ENCODE measurements at regions not wholly inside any gene's neighbourhood (a gene's known extent, or its start where the extent isn't known, plus 50 kb on each side); places are given as distances from the start of the nearest gene placed in this dataset.

DNA sequence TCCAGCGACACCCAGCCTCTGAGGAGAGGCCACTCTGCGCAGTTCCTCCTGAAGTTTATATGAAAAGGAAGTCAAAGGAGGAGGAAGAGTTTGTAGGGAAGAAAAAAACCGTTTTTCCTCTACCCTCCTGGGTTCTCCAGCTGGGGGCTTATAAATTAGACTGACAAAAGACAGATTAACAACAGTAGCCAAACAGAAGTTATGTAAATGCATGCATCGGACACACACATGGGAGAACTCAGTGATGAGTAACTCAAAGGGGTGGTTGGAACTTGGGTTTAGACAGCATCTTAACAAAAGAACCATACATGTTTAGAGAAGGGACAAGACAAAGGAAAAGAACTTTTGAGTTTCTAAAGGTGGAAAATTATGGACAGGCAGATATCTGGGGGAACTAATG lies 71.2 kb downstream of the CD24 start:
- POLR2A ChIA-PET = no interaction called here
- Histone ChIP-seq H3K4me2 (ENCODE audit: control insufficient read depth, insufficient read depth) (no peak overlapping the region), H3K4me1 (ENCODE audit: control insufficient read depth, insufficient read depth, low read length) (no peaks in the 10 kb centered on the region), H3K36me3 (ENCODE audit: control insufficient read depth in 2 of 2, insufficient read depth in 2 of 2, low read length in 1 of 2) (no peaks in the 10 kb centered on the region), H3K79me2 (ENCODE audit: control insufficient read depth, insufficient read depth, low read length) (no peaks in the 10 kb centered on the region), H3K4me3 (no peak overlapping the region), H3K27me3 (replicated peaks in 1 of 2; ENCODE audit: control insufficient read depth in 2 of 2, insufficient read depth in 2 of 2, low read length in 1 of 2) (no peaks in the 10 kb centered on the region), H2AFZ (ENCODE audit: control insufficient read depth, low read depth, low read length) (no peak overlapping the region), H3K9ac (ENCODE audit: control insufficient read depth, insufficient read depth, low read length) (no peak overlapping the region), H3K9me3 (replicated peaks; ENCODE audit: control insufficient read depth, insufficient read depth, low read length) (no peaks in the 10 kb centered on the region; the same call in 2 of the 3 replicates), H3K27ac (ENCODE audit: control insufficient read depth, insufficient read depth) (no peak overlapping the region), H4K20me1 (ENCODE audit: control insufficient read depth, insufficient read depth) (no peaks in the 10 kb centered on the region)
- in situ Hi-C loops (cut with MboI) (no loop called here), intact Hi-C loops (cut with micrococcal nuclease; ENCODE audit: unreplicated experiment) (no loop called here)
- CTCF ChIA-PET = interaction anchor here (0.6 kb wide), 1 partner anchor 1665 kb away, joined by 3 read pairs; no protein-coding TSS in a partner anchor
- RAD21 ChIA-PET (ENCODE audit: unreplicated experiment) = no interaction called here
- ATAC-seq (no peak), DNase-seq (ENCODE audit: low read depth, low spot score) (no peak), FAIRE-seq (no peak)
- SMC1A ChIA-PET (ENCODE audit: uncharacterized antibody, unreplicated experiment) = no interaction called here
- no TSS peak for BruUV-seq (replicated peaks)
- 41% methylated on average over 4 of the region's 4 CpGs for WGBS (ENCODE audit: insufficient coverage, insufficient replicate concordance, low lambda C conversion rate, missing lambda C conversion rate)
- TF ChIP-seq, protein P1, sequence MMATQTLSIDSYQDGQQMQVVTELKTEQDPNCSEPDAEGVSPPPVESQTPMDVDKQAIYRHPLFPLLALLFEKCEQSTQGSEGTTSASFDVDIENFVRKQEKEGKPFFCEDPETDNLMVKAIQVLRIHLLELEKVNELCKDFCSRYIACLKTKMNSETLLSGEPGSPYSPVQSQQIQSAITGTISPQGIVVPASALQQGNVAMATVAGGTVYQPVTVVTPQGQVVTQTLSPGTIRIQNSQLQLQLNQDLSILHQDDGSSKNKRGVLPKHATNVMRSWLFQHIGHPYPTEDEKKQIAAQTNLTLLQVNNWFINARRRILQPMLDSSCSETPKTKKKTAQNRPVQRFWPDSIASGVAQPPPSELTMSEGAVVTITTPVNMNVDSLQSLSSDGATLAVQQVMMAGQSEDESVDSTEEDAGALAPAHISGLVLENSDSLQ (IDR thresholded peaks at IDR 0.05) = no peak
- TF ChIP-seq, protein P2, sequence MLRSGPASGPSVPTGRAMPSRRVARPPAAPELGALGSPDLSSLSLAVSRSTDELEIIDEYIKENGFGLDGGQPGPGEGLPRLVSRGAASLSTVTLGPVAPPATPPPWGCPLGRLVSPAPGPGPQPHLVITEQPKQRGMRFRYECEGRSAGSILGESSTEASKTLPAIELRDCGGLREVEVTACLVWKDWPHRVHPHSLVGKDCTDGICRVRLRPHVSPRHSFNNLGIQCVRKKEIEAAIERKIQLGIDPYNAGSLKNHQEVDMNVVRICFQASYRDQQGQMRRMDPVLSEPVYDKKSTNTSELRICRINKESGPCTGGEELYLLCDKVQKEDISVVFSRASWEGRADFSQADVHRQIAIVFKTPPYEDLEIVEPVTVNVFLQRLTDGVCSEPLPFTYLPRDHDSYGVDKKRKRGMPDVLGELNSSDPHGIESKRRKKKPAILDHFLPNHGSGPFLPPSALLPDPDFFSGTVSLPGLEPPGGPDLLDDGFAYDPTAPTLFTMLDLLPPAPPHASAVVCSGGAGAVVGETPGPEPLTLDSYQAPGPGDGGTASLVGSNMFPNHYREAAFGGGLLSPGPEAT (IDR thresholded peaks at IDR 0.05; ENCODE audit: low read depth) = no peak
- TF ChIP-seq DPF2 (IDR thresholded peaks at IDR 0.05) (no peak), IKZF2 (IDR thresholded peaks at IDR 0.05) (no peak), SRF (IDR thresholded peaks at IDR 0.05; ENCODE audit: low read depth in 2 of 2, low read length in 2 of 2) (no peak), IRF4 (IDR thresholded peaks at IDR 0.05; ENCODE audit: low read depth, low read length) (no peak), BACH1 (IDR thresholded peaks at IDR 0.05; ENCODE audit: borderline replicate concordance) (no peak), RB1 (IDR thresholded peaks at IDR 0.05; ENCODE audit: borderline replicate concordance) (no peak), NRF1 (conservative IDR thresholded peaks at IDR 0.05; ENCODE audit: low read depth, low read length) (no peak), POU2F2 (IDR thresholded peaks at IDR 0.05; ENCODE audit: borderline replicate concordance, low read depth, low read length) (no peak), PAX5 (IDR thresholded peaks at IDR 0.05; ENCODE audit: borderline replicate concordance, low read depth, low read length) (no peak), KAT2A (conservative IDR thresholded peaks at IDR 0.05; ENCODE audit: control insufficient read depth, low read depth, low read length) (no peak), CBFB (IDR thresholded peaks at IDR 0.05; ENCODE audit: low read depth) (no peak), LARP7 (IDR thresholded peaks at IDR 0.05) (no peak)
- TF ChIP-seq, protein P3, sequence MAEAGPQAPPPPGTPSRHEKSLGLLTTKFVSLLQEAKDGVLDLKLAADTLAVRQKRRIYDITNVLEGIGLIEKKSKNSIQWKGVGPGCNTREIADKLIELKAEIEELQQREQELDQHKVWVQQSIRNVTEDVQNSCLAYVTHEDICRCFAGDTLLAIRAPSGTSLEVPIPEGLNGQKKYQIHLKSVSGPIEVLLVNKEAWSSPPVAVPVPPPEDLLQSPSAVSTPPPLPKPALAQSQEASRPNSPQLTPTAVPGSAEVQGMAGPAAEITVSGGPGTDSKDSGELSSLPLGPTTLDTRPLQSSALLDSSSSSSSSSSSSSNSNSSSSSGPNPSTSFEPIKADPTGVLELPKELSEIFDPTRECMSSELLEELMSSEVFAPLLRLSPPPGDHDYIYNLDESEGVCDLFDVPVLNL (IDR thresholded peaks at IDR 0.05; ENCODE audit: low read depth, low read length) = no peak
- TF ChIP-seq, protein P4, sequence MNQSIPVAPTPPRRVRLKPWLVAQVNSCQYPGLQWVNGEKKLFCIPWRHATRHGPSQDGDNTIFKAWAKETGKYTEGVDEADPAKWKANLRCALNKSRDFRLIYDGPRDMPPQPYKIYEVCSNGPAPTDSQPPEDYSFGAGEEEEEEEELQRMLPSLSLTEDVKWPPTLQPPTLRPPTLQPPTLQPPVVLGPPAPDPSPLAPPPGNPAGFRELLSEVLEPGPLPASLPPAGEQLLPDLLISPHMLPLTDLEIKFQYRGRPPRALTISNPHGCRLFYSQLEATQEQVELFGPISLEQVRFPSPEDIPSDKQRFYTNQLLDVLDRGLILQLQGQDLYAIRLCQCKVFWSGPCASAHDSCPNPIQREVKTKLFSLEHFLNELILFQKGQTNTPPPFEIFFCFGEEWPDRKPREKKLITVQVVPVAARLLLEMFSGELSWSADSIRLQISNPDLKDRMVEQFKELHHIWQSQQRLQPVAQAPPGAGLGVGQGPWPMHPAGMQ (IDR thresholded peaks at IDR 0.05; ENCODE audit: borderline replicate concordance) = no peak
- TF ChIP-seq, protein P5, sequence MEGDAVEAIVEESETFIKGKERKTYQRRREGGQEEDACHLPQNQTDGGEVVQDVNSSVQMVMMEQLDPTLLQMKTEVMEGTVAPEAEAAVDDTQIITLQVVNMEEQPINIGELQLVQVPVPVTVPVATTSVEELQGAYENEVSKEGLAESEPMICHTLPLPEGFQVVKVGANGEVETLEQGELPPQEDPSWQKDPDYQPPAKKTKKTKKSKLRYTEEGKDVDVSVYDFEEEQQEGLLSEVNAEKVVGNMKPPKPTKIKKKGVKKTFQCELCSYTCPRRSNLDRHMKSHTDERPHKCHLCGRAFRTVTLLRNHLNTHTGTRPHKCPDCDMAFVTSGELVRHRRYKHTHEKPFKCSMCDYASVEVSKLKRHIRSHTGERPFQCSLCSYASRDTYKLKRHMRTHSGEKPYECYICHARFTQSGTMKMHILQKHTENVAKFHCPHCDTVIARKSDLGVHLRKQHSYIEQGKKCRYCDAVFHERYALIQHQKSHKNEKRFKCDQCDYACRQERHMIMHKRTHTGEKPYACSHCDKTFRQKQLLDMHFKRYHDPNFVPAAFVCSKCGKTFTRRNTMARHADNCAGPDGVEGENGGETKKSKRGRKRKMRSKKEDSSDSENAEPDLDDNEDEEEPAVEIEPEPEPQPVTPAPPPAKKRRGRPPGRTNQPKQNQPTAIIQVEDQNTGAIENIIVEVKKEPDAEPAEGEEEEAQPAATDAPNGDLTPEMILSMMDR (IDR thresholded peaks at IDR 0.05 in 2 of 3, conservative IDR thresholded peaks at IDR 0.05 in 1 of 3; ENCODE audit: control insufficient read depth in 2 of 3, extremely low read depth in 1 of 3, insufficient read depth in 1 of 3, low read depth in 3 of 3, low read length in 3 of 3) = no peak
